ENCODE measurements at regions not wholly inside any gene's neighbourhood (a gene's known extent, or its start where the extent isn't known, plus 50 kb on each side); places are given as distances from the start of the nearest gene placed in this dataset.
"Not testable (repeated sequence)": the region's sequence is repeated elsewhere in the genome, so short reads cannot be mapped to it uniquely, and the experiment has no call there.

- H3K4me1 Mint-ChIP-seq; ATAC-seq; DNase-seq; H3K36me3 Mint-ChIP-seq; H3K4me3 Mint-ChIP-seq; H3K27me3 Mint-ChIP-seq; H3K27ac Mint-ChIP-seq; H3K9me3 Mint-ChIP-seq (ENCODE audit: low read depth); CTCF ChIA-PET: not testable (repeated sequence)
Observed at GRCh38 chr16:88178251-88178650, 204.5 kb upstream of the ZNF469 start.

GRCh38 chr16:88178896-88179295 is 203.9 kb upstream of the ZNF469 start:
- H3K9me3 Mint-ChIP-seq (ENCODE audit: low read depth); H3K4me3 Mint-ChIP-seq; DNase-seq: not testable (repeated sequence)

GRCh38 chr16:88182967-88183881 is 199.5 kb upstream of the ZNF469 start:
- CTCF ChIA-PET; H3K27me3 Mint-ChIP-seq; H3K27ac Mint-ChIP-seq; DNase-seq; H3K4me3 Mint-ChIP-seq; H3K4me1 Mint-ChIP-seq; H3K36me3 Mint-ChIP-seq; ATAC-seq; H3K9me3 Mint-ChIP-seq (ENCODE audit: low read depth): not testable (repeated sequence)

More at GRCh38 chr16:88178896-88179295, 203.9 kb upstream of the ZNF469 start:
- H3K36me3 Mint-ChIP-seq, H3K4me1 Mint-ChIP-seq, H3K27me3 Mint-ChIP-seq, ATAC-seq, H3K27ac Mint-ChIP-seq, CTCF ChIA-PET: not testable (repeated sequence)

- H3K4me1 Mint-ChIP-seq; H3K36me3 Mint-ChIP-seq; CTCF ChIA-PET; H3K27me3 Mint-ChIP-seq; H3K27ac Mint-ChIP-seq; ATAC-seq; DNase-seq; H3K9me3 Mint-ChIP-seq (ENCODE audit: low read depth); H3K4me3 Mint-ChIP-seq: not testable (repeated sequence)
Observed at GRCh38 chr16:88184053-88184452, 198.7 kb upstream of the ZNF469 start.

GRCh38 chr16:88184566-88185355 is 198.0 kb upstream of the ZNF469 start:
- ATAC-seq; H3K9me3 Mint-ChIP-seq (ENCODE audit: low read depth); H3K4me1 Mint-ChIP-seq; H3K27ac Mint-ChIP-seq; H3K4me3 Mint-ChIP-seq; H3K36me3 Mint-ChIP-seq; CTCF ChIA-PET; H3K27me3 Mint-ChIP-seq: not testable (repeated sequence)
- peak; percentile 26 for DNase-seq

GRCh38 chr16:88185406-88185805 is 197.4 kb upstream of the ZNF469 start:
- H3K4me1 Mint-ChIP-seq; ATAC-seq; H3K27ac Mint-ChIP-seq; H3K36me3 Mint-ChIP-seq; DNase-seq; H3K9me3 Mint-ChIP-seq (ENCODE audit: low read depth); CTCF ChIA-PET; H3K4me3 Mint-ChIP-seq; H3K27me3 Mint-ChIP-seq: not testable (repeated sequence)

- CTCF ChIA-PET; H3K27me3 Mint-ChIP-seq; ATAC-seq; H3K4me1 Mint-ChIP-seq; H3K27ac Mint-ChIP-seq; H3K36me3 Mint-ChIP-seq; H3K9me3 Mint-ChIP-seq (ENCODE audit: low read depth); H3K4me3 Mint-ChIP-seq: not testable (repeated sequence)
- peak; percentile 14 for DNase-seq
Observed at GRCh38 chr16:88185976-88186888, 196.5 kb upstream of the ZNF469 start.

- H3K27me3 Mint-ChIP-seq; CTCF ChIA-PET; H3K4me1 Mint-ChIP-seq; H3K9me3 Mint-ChIP-seq (ENCODE audit: low read depth); H3K4me3 Mint-ChIP-seq; ATAC-seq; DNase-seq; H3K27ac Mint-ChIP-seq; H3K36me3 Mint-ChIP-seq: not testable (repeated sequence)
Observed at GRCh38 chr16:88186889-88187870, 195.6 kb upstream of the ZNF469 start.

- H3K4me1 Mint-ChIP-seq, ATAC-seq, CTCF ChIA-PET, H3K27me3 Mint-ChIP-seq, H3K36me3 Mint-ChIP-seq, DNase-seq, H3K4me3 Mint-ChIP-seq, H3K27ac Mint-ChIP-seq: not testable (repeated sequence)
- H3K9me3 Mint-ChIP-seq (ENCODE audit: low read depth), result peaks cover 12% of the 10 kb centered on the region
Observed at GRCh38 chr16:88188171-88188895, 194.4 kb upstream of the ZNF469 start.

- H3K4me1 Mint-ChIP-seq; DNase-seq; H3K36me3 Mint-ChIP-seq; H3K27me3 Mint-ChIP-seq; ATAC-seq; H3K27ac Mint-ChIP-seq; H3K4me3 Mint-ChIP-seq; H3K9me3 Mint-ChIP-seq (ENCODE audit: low read depth); CTCF ChIA-PET: not testable (repeated sequence)
Observed at GRCh38 chr16:88190592-88191095, 192.1 kb upstream of the ZNF469 start.

GRCh38 chr16:88191168-88191567 is 191.6 kb upstream of the ZNF469 start:
- H3K36me3 Mint-ChIP-seq; H3K4me1 Mint-ChIP-seq; DNase-seq; H3K9me3 Mint-ChIP-seq (ENCODE audit: low read depth); ATAC-seq; H3K27me3 Mint-ChIP-seq; H3K4me3 Mint-ChIP-seq; H3K27ac Mint-ChIP-seq; CTCF ChIA-PET: not testable (repeated sequence)

GRCh38 chr16:88192601-88193000 is 190.2 kb upstream of the ZNF469 start:
- Mint-ChIP-seq H3K27me3 (no peaks in the 10 kb centered on the region), H3K27ac (peak overlapping the region; percentile 2), H3K4me3 (no peak overlapping the region), H3K4me1 (no peaks in the 10 kb centered on the region), H3K36me3 (peaks cover 3% of the 10 kb centered on the region), H3K9me3 (ENCODE audit: low read depth) (peaks cover 4% of the 10 kb centered on the region)
- DNase-seq (no peak), ATAC-seq (no peak)
- CTCF ChIA-PET, result no interaction called here

Data from activated CD8-positive, alpha-beta memory T cell treated with anti-CD3 and anti-CD28 coated beads, Interleukin-2, amount 10 ng/mL, durations not matched to agents 7 days and 5 days (primary cell).